GM13976 (cell line): ENCODE measurements at regions not wholly inside any gene's neighbourhood (a gene's known extent, or its start where the extent isn't known, plus 50 kb on each side); places are given as distances from the start of the nearest gene placed in this dataset.

Experiments used
- DNase-seq: peaks from one replicate; pipeline ENCODE4 v3.0.0; 2012; ENCODE audit warnings: low spot score
- CTCF ChIP-seq: IDR thresholded peaks from 2 replicates; pipeline ENCODE4 v1.5.1; 2012; ENCODE audit warnings: borderline replicate concordance, mild to moderate bottlenecking; ENCODE audit not compliant: insufficient read depth; ENCODE audit errors: extremely low read depth, missing control alignments, control extremely low read depth
- in situ Hi-C: fragments of 300-500 bp; cut with MboI; formaldehyde crosslinking; loops from one replicate; pipeline ENCODE4 v1.12.0; 2022; ENCODE audit warnings: low sequenced_read_pairs, mixed read lengths, inconsistent platforms; ENCODE audit not compliant: unreplicated experiment

GRCh38 chr13:107582171-107582570 lies 633.2 kb downstream of the LIG4 start:
- TF ChIP-seq CTCF = no peak
- no peak for DNase-seq
- in situ Hi-C loops = no loop called here

GRCh38 chr13:107580741-107581412 lies 634.5 kb downstream of the LIG4 start:
- no peak for TF ChIP-seq CTCF
- in situ Hi-C loops = no loop called here
- no peak for DNase-seq

GRCh38 chr13:107576430-107576829 lies 638.9 kb downstream of the LIG4 start:
- DNase-seq = no peak
- in situ Hi-C loops = no loop called here
- no peak for TF ChIP-seq CTCF

- in situ Hi-C loops = no loop called here
- no peak for DNase-seq
- no peak for TF ChIP-seq CTCF
These were observed 640.7 kb downstream of the LIG4 start for GRCh38 chr13:107574517-107575210.

GRCh38 chr13:107573184-107573583 lies 642.2 kb downstream of the LIG4 start:
- in situ Hi-C loops = no loop called here
- TF ChIP-seq CTCF = no peak
- DNase-seq = no peak

GRCh38 chr13:107572156-107572555 lies 643.2 kb downstream of the LIG4 start:
- in situ Hi-C loops = no loop called here
- no peak for DNase-seq
- no peak for TF ChIP-seq CTCF

GRCh38 chr13:107568181-107568580 lies 647.2 kb downstream of the LIG4 start:
- in situ Hi-C loops = no loop called here
- DNase-seq = no peak
- TF ChIP-seq CTCF = no peak
